ENCODE measurements at regions not wholly inside any gene's neighbourhood (a gene's known extent, or its start where the extent isn't known, plus 50 kb on each side); places are given as distances from the start of the nearest gene placed in this dataset.

DNA sequence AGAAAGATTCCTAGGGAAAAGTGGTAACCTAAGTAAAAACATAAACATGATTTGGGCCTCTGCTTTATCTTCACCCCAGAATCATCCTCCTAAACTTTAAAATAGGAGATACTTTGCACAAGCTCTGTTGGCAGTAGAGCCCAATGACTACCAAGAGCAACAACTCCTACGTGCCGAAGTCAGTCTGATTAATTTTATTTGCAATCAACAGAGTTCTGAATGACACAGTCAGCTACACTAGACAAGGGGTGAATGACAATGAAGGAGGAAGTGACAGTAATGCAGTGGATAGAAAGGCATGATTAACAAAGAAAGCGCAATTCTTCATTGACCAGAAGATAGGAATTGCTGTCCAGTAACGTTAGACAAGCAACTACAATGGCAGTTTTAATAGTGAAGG lies 957.9 kb upstream of the USP15 start:
- Histone ChIP-seq H3K9me3 (no peaks in the 10 kb centered on the region), H3K27ac (no peak overlapping the region), H3K27me3 (no peaks in the 10 kb centered on the region), H3K4me1 (no peaks in the 10 kb centered on the region), H3K4me3 (no peak overlapping the region), H3K36me3 (no peaks in the 10 kb centered on the region)
- 81 to 86% methylated on average over 4 of the region's 4 CpGs for WGBS, 2 donors
- intact Hi-C loops (cut with DNase I): no loop called here
- TF ChIP-seq EP300 (IDR thresholded peaks at IDR 0.05) (no peak), CTCF (IDR thresholded peaks at IDR 0.05) (no peak), POLR2A (IDR thresholded peaks at IDR 0.05) (no peak), POLR2AphosphoS5 (IDR thresholded peaks at IDR 0.05) (no peak)
- DNase-seq: no peak

GRCh38 chr12:61308220-61308619 lies 952.0 kb upstream of the USP15 start:
- no peaks in the 10 kb centered on the region for H3K36me3 ChIP-seq
- H3K4me3 ChIP-seq: no peak overlapping the region
- 81 to 82% methylated on average over 2 of the region's 2 CpGs for WGBS, 2 donors
- H3K27me3 ChIP-seq: no peaks in the 10 kb centered on the region
- H3K4me1 ChIP-seq: no peaks in the 10 kb centered on the region
- peaks cover 0 to 2% (median 0%) of the 10 kb centered on the region in 4 donors for H3K9me3 ChIP-seq
- intact Hi-C loops (cut with DNase I): no loop called here
- TF ChIP-seq EP300 (IDR thresholded peaks at IDR 0.05) (no peak), POLR2AphosphoS5 (IDR thresholded peaks at IDR 0.05) (no peak), CTCF (IDR thresholded peaks at IDR 0.05) (no peak), POLR2A (IDR thresholded peaks at IDR 0.05) (no peak)
- no peak for DNase-seq
- no peak overlapping the region for H3K27ac ChIP-seq

DNA sequence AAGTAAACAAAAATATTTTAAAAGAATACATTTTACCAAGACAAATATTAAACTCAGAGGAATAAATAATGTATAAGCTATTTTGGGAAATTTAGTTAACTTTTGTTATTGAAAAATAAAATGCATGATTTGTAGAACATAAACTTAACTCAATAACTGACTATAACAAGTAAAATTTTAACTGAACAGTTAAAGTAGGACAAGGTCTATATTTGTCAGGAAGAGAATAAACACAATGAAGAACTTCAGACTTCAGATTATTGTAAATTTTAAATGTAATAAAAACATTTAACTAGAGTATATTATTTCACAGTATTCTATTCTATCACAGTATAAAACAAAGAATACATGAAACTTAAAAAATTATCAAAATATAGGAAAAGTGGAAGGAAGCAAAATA lies 948.8 kb upstream of the USP15 start:
- H3K4me3 ChIP-seq: no peak overlapping the region

GRCh38 chr12:61348871-61349270 lies 911.3 kb upstream of the USP15 start:
- 83 to 90% methylated on average over 3 of the region's 3 CpGs for WGBS, 2 donors
- no peak overlapping the region for H3K4me3 ChIP-seq
- no peaks in the 10 kb centered on the region for H3K36me3 ChIP-seq
- DNase-seq: no peak
- H3K9me3 ChIP-seq: no peaks in the 10 kb centered on the region
- intact Hi-C loops (cut with DNase I): no loop called here
- H3K27me3 ChIP-seq: no peaks in the 10 kb centered on the region
- TF ChIP-seq POLR2AphosphoS5 (IDR thresholded peaks at IDR 0.05) (no peak), POLR2A (IDR thresholded peaks at IDR 0.05) (no peak), CTCF (IDR thresholded peaks at IDR 0.05) (no peak)
- H3K4me1 ChIP-seq: no peaks in the 10 kb centered on the region
- H3K27ac ChIP-seq: no peak overlapping the region

More for the DNA sequence above, 948.8 kb upstream of the USP15 start:
- Histone ChIP-seq H3K27me3 (no peaks in the 10 kb centered on the region), H3K9me3 (peaks cover 0 to 2% (median 0%) of the 10 kb centered on the region in 4 donors), H3K36me3 (no peaks in the 10 kb centered on the region), H3K27ac (no peak overlapping the region), H3K4me1 (no peaks in the 10 kb centered on the region)
- TF ChIP-seq POLR2AphosphoS5 (IDR thresholded peaks at IDR 0.05) (no peak), CTCF (IDR thresholded peaks at IDR 0.05) (no peak), EP300 (IDR thresholded peaks at IDR 0.05) (no peak), POLR2A (IDR thresholded peaks at IDR 0.05) (no peak)
- intact Hi-C loops (cut with DNase I): no loop called here
- DNase-seq: no peak

DNA sequence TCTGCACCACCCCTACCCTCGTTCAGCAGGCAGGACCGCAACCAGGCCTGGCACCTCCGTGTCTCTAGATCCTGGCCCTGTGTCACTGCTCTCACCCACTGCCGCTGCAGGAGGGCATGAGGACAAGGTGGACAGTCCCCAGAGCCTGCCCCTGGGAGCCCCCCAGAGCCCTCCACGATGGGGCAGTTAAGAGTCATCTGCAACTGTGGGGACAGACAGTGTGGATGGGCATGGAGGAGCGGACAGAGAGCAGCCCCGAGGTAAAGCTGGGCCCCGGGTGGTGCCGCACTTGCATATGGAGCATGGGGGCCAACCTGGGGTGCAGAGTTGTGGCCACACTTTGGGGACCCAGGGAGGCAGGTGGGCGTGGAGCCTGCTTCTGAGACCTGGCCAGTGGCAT lies 905.1 kb upstream of the USP15 start:
- 84 to 93% methylated on average over 10 of the region's 10 CpGs for WGBS, 2 donors
- Histone ChIP-seq H3K27ac (no peak overlapping the region), H3K4me3 (no peak overlapping the region), H3K9me3 (no peaks in the 10 kb centered on the region), H3K4me1 (no peaks in the 10 kb centered on the region), H3K27me3 (no peaks in the 10 kb centered on the region), H3K36me3 (no peaks in the 10 kb centered on the region)
- intact Hi-C loops (cut with DNase I): no loop called here
- DNase-seq: no peak
- TF ChIP-seq POLR2A (IDR thresholded peaks at IDR 0.05): no peak
- no peak for TF ChIP-seq EP300 (IDR thresholded peaks at IDR 0.05)
- TF ChIP-seq POLR2AphosphoS5 (IDR thresholded peaks at IDR 0.05): no peak
- no peak for TF ChIP-seq CTCF (IDR thresholded peaks at IDR 0.05)

Data from sigmoid colon (tissue), 6 donors.